ENCODE measurements at regions not wholly inside any gene's neighbourhood (a gene's known extent, or its start where the extent isn't known, plus 50 kb on each side); places are given as distances from the start of the nearest gene placed in this dataset.

DNA sequence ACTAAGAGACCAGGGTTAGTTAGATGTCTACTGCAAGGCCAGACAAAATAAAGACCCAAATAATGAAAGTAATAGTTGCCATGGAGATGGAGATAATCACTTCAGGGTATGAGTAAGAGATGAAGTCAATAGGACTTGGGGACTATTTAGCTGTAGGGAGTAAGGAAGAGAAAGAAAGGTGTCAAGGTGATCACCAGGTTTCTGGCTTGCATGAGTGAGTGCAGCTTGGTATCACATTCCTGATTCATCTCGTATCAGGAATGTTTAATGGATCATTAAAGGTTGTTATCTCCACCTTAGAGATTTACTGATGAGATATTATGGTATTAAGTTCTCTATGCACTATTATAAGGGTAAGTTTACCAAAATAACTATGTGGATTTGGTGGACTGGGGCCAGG, 357.4 kb upstream of the ATP11B start:
- no peak for DNase-seq (ENCODE audit: low read depth)
- Histone ChIP-seq H3K27me3 (ENCODE audit: insufficient read depth, low read length) (no peaks in the 10 kb centered on the region), H2AFZ (ENCODE audit: low read depth, low read length) (no peak overlapping the region), H3K27ac (ENCODE audit: low read depth, low read length) (no peak overlapping the region), H3K9ac (ENCODE audit: low read length) (no peak overlapping the region), H3K4me2 (ENCODE audit: low read length) (no peak overlapping the region), H3K4me3 (ENCODE audit: insufficient read depth, low read depth, low read length) (no peak overlapping the region), H3K36me3 (ENCODE audit: insufficient read depth, low read length) (no peaks in the 10 kb centered on the region), H3K4me1 (ENCODE audit: insufficient read depth, low read length) (no peaks in the 10 kb centered on the region), H3K9me3 (ENCODE audit: insufficient read depth, low read depth, low read length) (no peaks in the 10 kb centered on the region), H3K79me2 (ENCODE audit: insufficient read depth, low read length) (no peaks in the 10 kb centered on the region), H4K20me1 (ENCODE audit: insufficient read depth, low read length) (no peaks in the 10 kb centered on the region)
- no peaks in the 10 kb centered on the region for H3K9me3 Mint-ChIP-seq (ENCODE audit: unreplicated experiment)
- H3K4me1 Mint-ChIP-seq (ENCODE audit: low read depth, unreplicated experiment), result no peaks in the 10 kb centered on the region
- no peaks in the 10 kb centered on the region for H3K36me3 Mint-ChIP-seq (ENCODE audit: low read depth, unreplicated experiment)
- H3K27ac Mint-ChIP-seq (ENCODE audit: unreplicated experiment), result no peak overlapping the region
- TF ChIP-seq EZH2 (IDR thresholded peaks at IDR 0.05; ENCODE audit: insufficient read depth, low read length), result no peak
- TF ChIP-seq, protein P1, sequence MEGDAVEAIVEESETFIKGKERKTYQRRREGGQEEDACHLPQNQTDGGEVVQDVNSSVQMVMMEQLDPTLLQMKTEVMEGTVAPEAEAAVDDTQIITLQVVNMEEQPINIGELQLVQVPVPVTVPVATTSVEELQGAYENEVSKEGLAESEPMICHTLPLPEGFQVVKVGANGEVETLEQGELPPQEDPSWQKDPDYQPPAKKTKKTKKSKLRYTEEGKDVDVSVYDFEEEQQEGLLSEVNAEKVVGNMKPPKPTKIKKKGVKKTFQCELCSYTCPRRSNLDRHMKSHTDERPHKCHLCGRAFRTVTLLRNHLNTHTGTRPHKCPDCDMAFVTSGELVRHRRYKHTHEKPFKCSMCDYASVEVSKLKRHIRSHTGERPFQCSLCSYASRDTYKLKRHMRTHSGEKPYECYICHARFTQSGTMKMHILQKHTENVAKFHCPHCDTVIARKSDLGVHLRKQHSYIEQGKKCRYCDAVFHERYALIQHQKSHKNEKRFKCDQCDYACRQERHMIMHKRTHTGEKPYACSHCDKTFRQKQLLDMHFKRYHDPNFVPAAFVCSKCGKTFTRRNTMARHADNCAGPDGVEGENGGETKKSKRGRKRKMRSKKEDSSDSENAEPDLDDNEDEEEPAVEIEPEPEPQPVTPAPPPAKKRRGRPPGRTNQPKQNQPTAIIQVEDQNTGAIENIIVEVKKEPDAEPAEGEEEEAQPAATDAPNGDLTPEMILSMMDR (IDR thresholded peaks at IDR 0.05; ENCODE audit: insufficient read depth, low read depth, low read length), result no peak
- H3K27me3 Mint-ChIP-seq (ENCODE audit: low read depth, unreplicated experiment), result no peaks in the 10 kb centered on the region
- no peak overlapping the region for H3K4me3 Mint-ChIP-seq (ENCODE audit: unreplicated experiment)
- no peak for FAIRE-seq

DNA sequence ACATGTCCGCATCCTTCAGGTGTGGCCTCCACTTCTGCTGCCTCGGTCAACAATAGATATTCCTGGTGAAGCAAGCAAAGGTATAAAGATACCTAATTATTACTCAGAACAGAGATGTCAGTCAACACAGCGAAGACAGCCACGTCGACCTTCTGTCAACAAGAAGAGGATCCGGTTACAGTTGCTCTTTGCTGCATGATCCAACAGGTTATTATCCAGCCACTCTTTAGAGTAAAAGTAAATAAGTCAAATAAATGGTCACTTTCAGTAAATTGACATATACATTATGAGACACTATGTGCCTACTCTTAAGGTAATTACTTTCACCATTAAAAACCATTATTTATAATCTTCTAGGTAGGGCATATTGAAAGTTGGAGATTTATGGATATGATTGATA, 356.8 kb upstream of the ATP11B start:
- no peaks in the 10 kb centered on the region for H3K36me3 ChIP-seq (ENCODE audit: insufficient read depth, low read length)
- no peak overlapping the region for H3K27ac Mint-ChIP-seq (ENCODE audit: unreplicated experiment)
- H3K27me3 Mint-ChIP-seq (ENCODE audit: low read depth, unreplicated experiment), result no peaks in the 10 kb centered on the region
- no peak overlapping the region for H3K4me3 Mint-ChIP-seq (ENCODE audit: unreplicated experiment)
- H3K4me3 ChIP-seq (ENCODE audit: insufficient read depth, low read depth, low read length), result no peak overlapping the region
- FAIRE-seq, result no peak
- H3K27ac ChIP-seq (ENCODE audit: low read depth, low read length), result no peak overlapping the region
- H3K4me2 ChIP-seq (ENCODE audit: low read length), result no peak overlapping the region
- H3K9me3 Mint-ChIP-seq (ENCODE audit: unreplicated experiment), result no peaks in the 10 kb centered on the region
- H2AFZ ChIP-seq (ENCODE audit: low read depth, low read length), result no peak overlapping the region
- H3K4me1 ChIP-seq (ENCODE audit: insufficient read depth, low read length), result no peaks in the 10 kb centered on the region
- no peaks in the 10 kb centered on the region for H3K9me3 ChIP-seq (ENCODE audit: insufficient read depth, low read depth, low read length)
- H3K9ac ChIP-seq (ENCODE audit: low read length), result no peak overlapping the region
- TF ChIP-seq EZH2 (IDR thresholded peaks at IDR 0.05; ENCODE audit: insufficient read depth, low read length), result no peak
- TF ChIP-seq, protein P1 (IDR thresholded peaks at IDR 0.05; ENCODE audit: insufficient read depth, low read depth, low read length), result no peak
- H4K20me1 ChIP-seq (ENCODE audit: insufficient read depth, low read length), result no peaks in the 10 kb centered on the region
- H3K36me3 Mint-ChIP-seq (ENCODE audit: low read depth, unreplicated experiment), result no peaks in the 10 kb centered on the region
- no peak for DNase-seq (ENCODE audit: low read depth)
- no peaks in the 10 kb centered on the region for H3K79me2 ChIP-seq (ENCODE audit: insufficient read depth, low read length)
- no peaks in the 10 kb centered on the region for H3K4me1 Mint-ChIP-seq (ENCODE audit: low read depth, unreplicated experiment)
- no peaks in the 10 kb centered on the region for H3K27me3 ChIP-seq (ENCODE audit: insufficient read depth, low read length)

DNA sequence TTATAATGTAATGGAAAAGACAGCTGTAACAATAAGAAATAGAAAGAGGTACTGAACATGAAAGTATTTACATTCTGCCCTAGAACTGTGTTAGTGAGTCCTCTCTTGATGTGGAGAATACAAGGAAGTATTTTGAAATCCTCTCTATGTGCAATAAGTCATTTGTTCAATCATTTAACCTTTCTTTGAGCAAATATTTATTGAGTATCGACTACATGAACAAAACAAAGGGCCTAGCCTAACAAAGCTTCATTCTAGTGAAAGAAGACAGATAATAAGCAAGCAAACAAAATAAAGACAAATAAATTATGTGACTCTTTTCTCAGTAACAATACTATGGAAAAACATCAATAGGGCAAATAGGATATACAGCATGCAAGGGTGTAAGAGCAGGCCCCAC, 354.9 kb upstream of the ATP11B start:
- Histone ChIP-seq H4K20me1 (ENCODE audit: insufficient read depth, low read length) (no peaks in the 10 kb centered on the region), H3K79me2 (ENCODE audit: insufficient read depth, low read length) (no peaks in the 10 kb centered on the region), H3K27ac (ENCODE audit: low read depth, low read length) (no peak overlapping the region), H3K4me3 (ENCODE audit: insufficient read depth, low read depth, low read length) (no peak overlapping the region), H3K27me3 (ENCODE audit: insufficient read depth, low read length) (no peaks in the 10 kb centered on the region), H3K4me1 (ENCODE audit: insufficient read depth, low read length) (no peaks in the 10 kb centered on the region), H3K4me2 (ENCODE audit: low read length) (no peak overlapping the region), H3K36me3 (ENCODE audit: insufficient read depth, low read length) (no peaks in the 10 kb centered on the region), H3K9me3 (ENCODE audit: insufficient read depth, low read depth, low read length) (no peaks in the 10 kb centered on the region), H2AFZ (ENCODE audit: low read depth, low read length) (no peak overlapping the region), H3K9ac (ENCODE audit: low read length) (no peak overlapping the region)
- Mint-ChIP-seq H3K9me3 (ENCODE audit: unreplicated experiment) (no peaks in the 10 kb centered on the region), H3K36me3 (ENCODE audit: low read depth, unreplicated experiment) (no peaks in the 10 kb centered on the region), H3K4me3 (ENCODE audit: unreplicated experiment) (no peak overlapping the region), H3K27ac (ENCODE audit: unreplicated experiment) (no peak overlapping the region), H3K27me3 (ENCODE audit: low read depth, unreplicated experiment) (no peaks in the 10 kb centered on the region), H3K4me1 (ENCODE audit: low read depth, unreplicated experiment) (no peaks in the 10 kb centered on the region)
- TF ChIP-seq EZH2 (IDR thresholded peaks at IDR 0.05; ENCODE audit: insufficient read depth, low read length), result no peak
- TF ChIP-seq, protein P1 (IDR thresholded peaks at IDR 0.05; ENCODE audit: insufficient read depth, low read depth, low read length), result no peak
- DNase-seq (ENCODE audit: low read depth), result no peak
- FAIRE-seq, result no peak

Data from astrocyte (in vitro differentiated cells and primary cell).